GM18867 (cell line): ENCODE measurements at regions not wholly inside any gene's neighbourhood (a gene's known extent, or its start where the extent isn't known, plus 50 kb on each side); places are given as distances from the start of the nearest gene placed in this dataset.
"Not testable (repeated sequence)": the region's sequence is repeated elsewhere in the genome, so short reads cannot be mapped to it uniquely, and the experiment has no call there.

Experiments
- ATAC-seq: cut with Tn5 transposase; IDR thresholded peaks from one replicate; pipeline ENCODE4 v1.9.1; 2021; ENCODE audit warnings: mild to moderate bottlenecking, moderate library complexity; ENCODE audit not compliant: unreplicated experiment

GRCh38 chr6:14545496-14545895, 427.9 kb downstream of the CD83 start:
- ATAC-seq: no peak

- no peak for ATAC-seq
These were observed 428.5 kb downstream of the CD83 start for GRCh38 chr6:14546036-14546435.

- no peak for ATAC-seq
These were observed 429.9 kb downstream of the CD83 start for GRCh38 chr6:14547284-14547998.

- no peak for ATAC-seq
These were observed 431.8 kb downstream of the CD83 start for GRCh38 chr6:14549304-14549770.

- no peak for ATAC-seq
These were observed 432.3 kb downstream of the CD83 start for GRCh38 chr6:14549871-14550270.

GRCh38 chr6:14550410-14550809, 432.8 kb downstream of the CD83 start:
- ATAC-seq: no peak

GRCh38 chr6:14550822-14551221, 433.2 kb downstream of the CD83 start:
- ATAC-seq: no peak

- ATAC-seq: not testable (repeated sequence)
These were observed 434.0 kb downstream of the CD83 start for GRCh38 chr6:14551601-14552000.

- ATAC-seq: no peak
These were observed 435.3 kb downstream of the CD83 start for GRCh38 chr6:14552891-14553290.

- ATAC-seq: no peak
These were observed 435.9 kb downstream of the CD83 start for GRCh38 chr6:14553515-14553914.

GRCh38 chr6:14555804-14556203, 438.2 kb downstream of the CD83 start:
- no peak for ATAC-seq

- no peak for ATAC-seq
These were observed 442.4 kb downstream of the CD83 start for GRCh38 chr6:14559746-14560536.

GRCh38 chr6:14561563-14561962, 444.0 kb downstream of the CD83 start:
- not testable (repeated sequence) for ATAC-seq

GRCh38 chr6:14567842-14568241, 450.3 kb downstream of the CD83 start:
- ATAC-seq: no peak

- ATAC-seq: no peak
These were observed 451.8 kb downstream of the CD83 start for GRCh38 chr6:14569394-14569793.

- not testable (repeated sequence) for ATAC-seq
These were observed 452.3 kb downstream of the CD83 start for GRCh38 chr6:14569874-14570273.

GRCh38 chr6:14571001-14571400, 453.4 kb downstream of the CD83 start:
- no peak for ATAC-seq

- ATAC-seq: no peak
These were observed 454.2 kb downstream of the CD83 start for GRCh38 chr6:14571746-14572145.

- no peak for ATAC-seq
These were observed 455.7 kb downstream of the CD83 start for GRCh38 chr6:14573267-14573666.

GRCh38 chr6:14573703-14574290, 456.2 kb downstream of the CD83 start:
- no peak for ATAC-seq

GRCh38 chr6:14575961-14576360, 458.4 kb downstream of the CD83 start:
- ATAC-seq: no peak

GRCh38 chr6:14578994-14579393, 461.4 kb downstream of the CD83 start:
- ATAC-seq: no peak
